H1 (cell line): ENCODE measurements at regions not wholly inside any gene's neighbourhood (a gene's known extent, or its start where the extent isn't known, plus 50 kb on each side); places are given as distances from the start of the nearest gene placed in this dataset.

Source experiments
- CTCF ChIA-PET: fragments of 300-600 bp; sonication (Branson Sonifier 250); formaldehyde crosslinking; loops from one replicate; lab custom pipeline; 2021; ENCODE audit not compliant: partially characterized antibody; lab: Charles Lee
- POLR2A ChIA-PET: fragments of 300-600 bp; sonication (Branson Sonifier 250); formaldehyde crosslinking; loops from one replicate; lab custom pipeline; 2021; ENCODE audit warnings: inconsistent platforms; ENCODE audit not compliant: partially characterized antibody; lab: Charles Lee
- DNase-seq, 2 experiments: peaks; one replicate each; pipeline versions ENCODE4 v3.0.0 to v3.0.0-alpha.2; 2010 to 2022; ENCODE audit warnings: low spot score in 2 of 2, low read depth in 1 of 2, mixed read lengths in 1 of 2
- FAIRE-seq: peaks from 2 replicates; lab custom pipeline; 2011; peaks lifted over from hg19 to GRCh38; lab: Jason Lieb, UNC
- H2AFZ ChIP-seq: 2 replicates; pipeline ENCODE4 v1.8.1; 2012; ENCODE audit warnings: low read length, inconsistent platforms
- H2AK5ac ChIP-seq: 2 replicates; pipeline ENCODE4 v1.6.1; 2013; ENCODE audit warnings: low read depth, low read length
- H2BK120ac ChIP-seq: replicated peaks from 2 replicates; pipeline ENCODE3; 2013; ENCODE audit warnings: low read depth, low read length, inconsistent platforms
- H2BK12ac ChIP-seq: 2 replicates; pipeline ENCODE4 v1.6.1; 2013; ENCODE audit warnings: low read depth, low read length
- H2BK15ac ChIP-seq: 2 replicates; pipeline ENCODE4 v1.6.1; 2013; ENCODE audit warnings: low read length
- H2BK20ac ChIP-seq: 2 replicates; pipeline ENCODE4 v1.6.1; 2013; ENCODE audit warnings: low read length
- H2BK5ac ChIP-seq: 2 replicates; pipeline ENCODE4 v1.6.1; 2013; ENCODE audit warnings: low read depth, low read length
- H3K14ac ChIP-seq: 2 replicates; pipeline ENCODE4 v1.6.1; 2013; ENCODE audit warnings: inconsistent platforms; ENCODE audit not compliant: insufficient read length
- H3K18ac ChIP-seq: 2 replicates; pipeline ENCODE4 v1.6.1; 2013; ENCODE audit warnings: low read length; ENCODE audit errors: extremely low read depth
- H3K23ac ChIP-seq: 2 replicates; pipeline ENCODE4 v1.6.1; 2013; ENCODE audit warnings: inconsistent platforms; ENCODE audit not compliant: insufficient read length
- H3K23me2 ChIP-seq: 2 replicates; pipeline ENCODE4 v1.6.1; 2013; ENCODE audit warnings: low read depth, low read length
- H3K27ac ChIP-seq: 2 replicates; pipeline ENCODE4 v1.6.1; 2011; ENCODE audit warnings: low read depth, low read length, inconsistent platforms
- H3K27me3 ChIP-seq, 4 experiments: replicated peaks in 1 of 4; 1 replicate in 1 of 4; 2 replicates in 3 of 4; pipeline versions ENCODE4 v1.6.1 to v1.8.1; 2011 to 2013; ENCODE audit warnings: low read length in 3 of 4, mild to moderate bottlenecking in 3 of 4, inconsistent platforms in 2 of 4, mixed read lengths in 2 of 4, moderate library complexity in 1 of 4; ENCODE audit not compliant: control insufficient read depth in 3 of 4, insufficient read depth in 3 of 4; ENCODE audit errors: extremely low read depth in 1 of 4
- H3K36me3 ChIP-seq, 4 experiments: 2 replicates each; pipeline versions ENCODE4 v1.6.1 to v1.8.1; 2011 to 2013; ENCODE audit warnings: mild to moderate bottlenecking in 4 of 4, low read length in 3 of 4, moderate library complexity in 2 of 4, control low read depth in 1 of 4, inconsistent platforms in 1 of 4; ENCODE audit not compliant: insufficient read depth in 4 of 4, control insufficient read depth in 2 of 4
- H3K4ac ChIP-seq: replicated peaks from 2 replicates; pipeline ENCODE3; 2013; ENCODE audit warnings: low read length, low read depth, mixed read lengths, inconsistent platforms; ENCODE audit not compliant: insufficient read length
- H3K4me1 ChIP-seq, 4 experiments: replicated peaks in 1 of 4; 1 replicate in 1 of 4; 2 replicates in 3 of 4; pipeline versions ENCODE4 v1.6.1 to v1.8.1; 2011 to 2013; ENCODE audit warnings: low read length in 3 of 4, inconsistent platforms in 2 of 4, mixed read lengths in 1 of 4; ENCODE audit not compliant: insufficient read depth in 4 of 4, control insufficient read depth in 3 of 4
- H3K4me2 ChIP-seq, 2 experiments: 2 replicates each; pipeline versions ENCODE4 v1.6.1 to v1.8.1; 2011 to 2013; ENCODE audit warnings: low read depth in 2 of 2, low read length in 2 of 2, control low read depth in 1 of 2, inconsistent platforms in 1 of 2, mild to moderate bottlenecking in 1 of 2; ENCODE audit not compliant: insufficient read depth in 1 of 2
- H3K4me3 ChIP-seq, 4 experiments: fragments of 200-600, 300-600 bp in 1 of 4; sonication (generic), shearing (Covaris generic), sonication (Bioruptor Twin) in 1 of 4; 2 replicates each; pipeline versions ENCODE4 v1.5.1 to v1.8.1; 2011 to 2016; ENCODE audit warnings: low read length in 4 of 4, low read depth in 3 of 4, control low read depth in 2 of 4, inconsistent platforms in 2 of 4, mild to moderate bottlenecking in 2 of 4, mixed read lengths in 1 of 4, moderate library complexity in 1 of 4; ENCODE audit not compliant: insufficient read depth in 2 of 4; ENCODE audit errors: extremely low read depth in 1 of 4
- H3K56ac ChIP-seq: replicated peaks from 2 replicates; pipeline ENCODE3; 2013; ENCODE audit warnings: low read depth, mild to moderate bottlenecking, mixed read lengths, low read length, inconsistent platforms; ENCODE audit not compliant: insufficient read length
- H3K79me1 ChIP-seq: 2 replicates; pipeline ENCODE4 v1.6.1; 2013; ENCODE audit warnings: low read depth, low read length, control low read depth
- H3K79me2 ChIP-seq, 2 experiments: 2 replicates each; pipeline versions ENCODE4 v1.6.1 to v1.8.1; 2012 to 2013; ENCODE audit warnings: low read length in 2 of 2, mild to moderate bottlenecking in 2 of 2, inconsistent platforms in 1 of 2; ENCODE audit not compliant: insufficient read depth in 2 of 2, control insufficient read depth in 1 of 2
- H3K9ac ChIP-seq, 4 experiments: replicated peaks in 1 of 4; 1 replicate in 1 of 4; 2 replicates in 3 of 4; pipeline versions ENCODE4 v1.6.1 to v1.8.1; 2011 to 2013; ENCODE audit warnings: low read depth in 3 of 4, low read length in 3 of 4, control low read depth in 2 of 4, mild to moderate bottlenecking in 2 of 4, moderate library complexity in 2 of 4, inconsistent platforms in 1 of 4; ENCODE audit errors: extremely low read depth in 1 of 4
- H3K9me3 ChIP-seq, 2 experiments: 2 replicates each; pipeline versions ENCODE4 v1.6.1 to v1.8.1; 2012 to 2013; ENCODE audit warnings: mild to moderate bottlenecking in 2 of 2, moderate library complexity in 2 of 2, control low read depth in 1 of 2, inconsistent platforms in 1 of 2, low read depth in 1 of 2, low read length in 1 of 2, mixed read lengths in 1 of 2; ENCODE audit not compliant: insufficient read depth in 2 of 2
- H4K20me1 ChIP-seq, 2 experiments: replicated peaks in 1 of 2; 2 replicates each; pipeline versions ENCODE3 to v1.8.1; 2011 to 2013; ENCODE audit warnings: inconsistent platforms in 2 of 2, low read length in 2 of 2, mild to moderate bottlenecking in 1 of 2; ENCODE audit not compliant: insufficient read depth in 2 of 2, control insufficient read depth in 1 of 2
- H4K5ac ChIP-seq: 2 replicates; pipeline ENCODE4 v1.6.1; 2013; ENCODE audit warnings: low read length, low read depth, mixed read lengths, inconsistent platforms; ENCODE audit not compliant: insufficient read length
- H4K8ac ChIP-seq: 2 replicates; pipeline ENCODE4 v1.8.0; 2013; ENCODE audit warnings: mild to moderate bottlenecking, moderate library complexity, low read length, inconsistent platforms; ENCODE audit not compliant: insufficient read depth; ENCODE audit errors: extremely low read depth
- H4K91ac ChIP-seq: replicated peaks from 2 replicates; pipeline ENCODE3; 2013; ENCODE audit warnings: low read length, mixed read lengths, inconsistent platforms; ENCODE audit not compliant: insufficient read length
- BCL11A ChIP-seq, 2 experiments: IDR thresholded peaks; one replicate each; pipeline ENCODE4 v1.6.1; 2011; ENCODE audit warnings: low read depth in 2 of 2, low read length in 2 of 2, mild to moderate bottlenecking in 2 of 2
- BRCA1 ChIP-seq: IDR thresholded peaks from 2 replicates; pipeline ENCODE4 v1.6.1; 2012; ENCODE audit warnings: low read depth, low read length, improper control_type of control experiment
- EP300 ChIP-seq, 2 experiments: IDR thresholded peaks; 1 replicate in 1 of 2; 2 replicates in 1 of 2; pipeline ENCODE4 v1.6.1; 2011 to 2012; ENCODE audit warnings: low read depth in 2 of 2, low read length in 2 of 2, mild to moderate bottlenecking in 2 of 2, borderline replicate concordance in 1 of 2, inconsistent platforms in 1 of 2, moderate library complexity in 1 of 2
- POLR2AphosphoS5 ChIP-seq: IDR thresholded peaks from 2 replicates; pipeline ENCODE4 v1.6.1; 2011; ENCODE audit warnings: low read depth, low read length
- SIRT6 ChIP-seq: IDR thresholded peaks from one replicate; pipeline ENCODE4 v1.7.1; 2012; ENCODE audit warnings: low read length, inconsistent platforms
- WGBS, 2 experiments: shearing (Covaris generic) in 1 of 2; methylation state at CpG; one replicate each; pipeline versions ENCODE4 v1.1.6 to v1.1.7; 2013 to 2015; ENCODE audit warnings: low lambda C conversion rate in 2 of 2, mixed read lengths in 2 of 2, inconsistent platforms in 1 of 2, low coverage in 1 of 2, missing lambda C conversion rate in 1 of 2; ENCODE audit not compliant: insufficient replicate concordance in 2 of 2, insufficient coverage in 1 of 2, insufficient read length in 1 of 2; ENCODE audit errors: extremely low coverage in 1 of 2, missing lambda C conversion rate in 1 of 2; 5-methylcytosine and 5-hydroxymethylcytosine counted together
- TF ChIP-seq, protein P1 (sequence below), 3 experiments: IDR thresholded peaks; 1 replicate in 2 of 3; 2 replicates in 1 of 3; pipeline versions ENCODE4 v1.5.1 to v1.6.1; 2011; ENCODE audit warnings: low read length in 3 of 3, mild to moderate bottlenecking in 3 of 3, inconsistent platforms in 2 of 3, low read depth in 1 of 3, moderate library complexity in 1 of 3; ENCODE audit not compliant: insufficient read depth in 1 of 3; ENCODE audit errors: control extremely low read depth in 1 of 3

DNA sequence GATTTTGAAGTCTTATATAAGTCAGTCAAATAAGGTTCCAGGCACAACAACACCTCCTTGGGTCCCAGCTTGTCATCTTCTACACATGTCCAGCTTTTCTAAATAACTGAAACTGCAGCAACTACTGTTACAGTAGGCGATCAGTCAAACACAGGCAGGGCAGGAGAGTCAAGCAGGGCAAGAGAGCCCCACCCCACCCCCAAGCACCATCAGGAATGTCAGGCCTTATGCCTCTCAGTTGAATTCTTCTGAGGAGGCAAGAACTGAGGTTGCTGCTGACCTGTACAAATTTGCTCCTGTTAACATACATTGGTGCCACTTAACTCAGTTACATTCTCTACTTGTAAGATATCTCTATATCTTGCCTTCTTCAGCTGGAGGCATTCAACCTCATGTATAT is 608.8 kb upstream of the PCDH10 start:
- peaks cover 0 to 18% of the 10 kb centered on the region in 2 experiments; a peak in 1 of 4 replicates for H3K9me3 ChIP-seq
- no peak for FAIRE-seq

More for the DNA sequence above, 608.8 kb upstream of the PCDH10 start:
- Histone ChIP-seq H3K4me3 (no peak overlapping the region), H3K4me1 (no peaks in the 10 kb centered on the region), H3K36me3 (peaks cover 0 to 4% (median 0%) of the 10 kb centered on the region in 4 experiments; a peak in 2 of 8 replicates), H2BK12ac (no peak overlapping the region), H3K4ac (no peak overlapping the region), H3K27me3 (no peaks in the 10 kb centered on the region), H2AFZ (peak overlapping the region; percentile 39; the same call in 1 of the 2 replicates), H4K91ac (no peak overlapping the region), H2BK120ac (no peak overlapping the region), H2AK5ac (no peak overlapping the region), H3K4me2 (no peak overlapping the region), H3K79me2 (no peaks in the 10 kb centered on the region), H3K79me1 (no peaks in the 10 kb centered on the region), H3K27ac (no peak overlapping the region), H3K23me2 (no peaks in the 10 kb centered on the region), H3K56ac (no peak overlapping the region), H4K8ac (no peak overlapping the region), H2BK5ac (no peak overlapping the region), H3K14ac (no peak overlapping the region), H4K20me1 (no peaks in the 10 kb centered on the region), H4K5ac (no peak overlapping the region), H3K18ac (no peak overlapping the region), H3K9ac (no peak overlapping the region), H3K23ac (no peak overlapping the region), H2BK15ac (no peak overlapping the region), H2BK20ac (no peak overlapping the region)
- WGBS, 2 experiments: 86% methylated on average over 1 of the region's 1 CpG; no CpG with 5 or more reads in 1 of the 2 experiments
- ChIA-PET POLR2A (no interaction called here), CTCF (interaction anchor here (0.6 to 2.2 kb wide), 2 partner anchors 12 to 239 kb away, joined by 3 to 9 read pairs; no protein-coding TSS in a partner anchor)
- TF ChIP-seq BCL11A (IDR thresholded peaks at IDR 0.05; ENCODE audit: low read depth in 2 of 2, low read length in 2 of 2) (no peak), POLR2AphosphoS5 (no peak), SIRT6 (no peak), EP300 (IDR thresholded peaks at IDR 0.05; ENCODE audit: borderline replicate concordance in 1 of 2, low read depth in 2 of 2, low read length in 2 of 2) (no peak), BRCA1 (no peak)
- TF ChIP-seq, protein P1, sequence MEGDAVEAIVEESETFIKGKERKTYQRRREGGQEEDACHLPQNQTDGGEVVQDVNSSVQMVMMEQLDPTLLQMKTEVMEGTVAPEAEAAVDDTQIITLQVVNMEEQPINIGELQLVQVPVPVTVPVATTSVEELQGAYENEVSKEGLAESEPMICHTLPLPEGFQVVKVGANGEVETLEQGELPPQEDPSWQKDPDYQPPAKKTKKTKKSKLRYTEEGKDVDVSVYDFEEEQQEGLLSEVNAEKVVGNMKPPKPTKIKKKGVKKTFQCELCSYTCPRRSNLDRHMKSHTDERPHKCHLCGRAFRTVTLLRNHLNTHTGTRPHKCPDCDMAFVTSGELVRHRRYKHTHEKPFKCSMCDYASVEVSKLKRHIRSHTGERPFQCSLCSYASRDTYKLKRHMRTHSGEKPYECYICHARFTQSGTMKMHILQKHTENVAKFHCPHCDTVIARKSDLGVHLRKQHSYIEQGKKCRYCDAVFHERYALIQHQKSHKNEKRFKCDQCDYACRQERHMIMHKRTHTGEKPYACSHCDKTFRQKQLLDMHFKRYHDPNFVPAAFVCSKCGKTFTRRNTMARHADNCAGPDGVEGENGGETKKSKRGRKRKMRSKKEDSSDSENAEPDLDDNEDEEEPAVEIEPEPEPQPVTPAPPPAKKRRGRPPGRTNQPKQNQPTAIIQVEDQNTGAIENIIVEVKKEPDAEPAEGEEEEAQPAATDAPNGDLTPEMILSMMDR (IDR thresholded peaks at IDR 0.05; ENCODE audit: control extremely low read depth in 1 of 3, insufficient read depth in 1 of 3, low read depth in 1 of 3, low read length in 3 of 3): no peak
- no peak for DNase-seq
